BLaER1 treated with 17β-estradiol and CSF1 and Interleukin-3, amounts not matched to agents 10 nM and 100 nM (cell line): ENCODE measurements at regions not wholly inside any gene's neighbourhood (a gene's known extent, or its start where the extent isn't known, plus 50 kb on each side); places are given as distances from the start of the nearest gene placed in this dataset.

Experiments used
- H3K27ac ChIP-seq, 11 experiments: shearing (Covaris generic); formaldehyde crosslinking; 2 replicates each; pipeline ENCODE4 v1.8.1; 2022
- H3K27me3 ChIP-seq, 11 experiments: shearing (Covaris generic); formaldehyde crosslinking; 2 replicates each; pipeline ENCODE4 v1.8.1; 2022
- H3K36me3 ChIP-seq, 11 experiments: shearing (Covaris generic); formaldehyde crosslinking; 2 replicates each; pipeline ENCODE4 v1.8.1; 2022
- H3K4me1 ChIP-seq, 10 experiments: shearing (Covaris generic); formaldehyde crosslinking; 2 replicates each; pipeline ENCODE4 v1.8.1; 2022
- H3K4me2 ChIP-seq, 11 experiments: shearing (Covaris generic); formaldehyde crosslinking; 2 replicates each; pipeline ENCODE4 v1.8.1; 2022
- H3K4me3 ChIP-seq, 10 experiments: shearing (Covaris generic); formaldehyde crosslinking; 2 replicates each; pipeline ENCODE4 v1.8.1; 2022
- H3K9ac ChIP-seq, 11 experiments: shearing (Covaris generic); formaldehyde crosslinking; 2 replicates each; pipeline ENCODE4 v1.8.1; 2022
- H3K9me3 ChIP-seq, 11 experiments: shearing (Covaris generic); formaldehyde crosslinking; replicated peaks in 1 of 11; 2 replicates each; pipeline ENCODE4 v1.8.1; 2022
- H4K20me1 ChIP-seq, 11 experiments: shearing (Covaris generic); formaldehyde crosslinking; 2 replicates each; pipeline ENCODE4 v1.8.1; 2022
- Cebpa-rat ChIP-seq, 11 experiments: shearing (Covaris generic); IDR thresholded peaks; 2 replicates each; pipeline ENCODE4 v1.8.1; 2022

DNA sequence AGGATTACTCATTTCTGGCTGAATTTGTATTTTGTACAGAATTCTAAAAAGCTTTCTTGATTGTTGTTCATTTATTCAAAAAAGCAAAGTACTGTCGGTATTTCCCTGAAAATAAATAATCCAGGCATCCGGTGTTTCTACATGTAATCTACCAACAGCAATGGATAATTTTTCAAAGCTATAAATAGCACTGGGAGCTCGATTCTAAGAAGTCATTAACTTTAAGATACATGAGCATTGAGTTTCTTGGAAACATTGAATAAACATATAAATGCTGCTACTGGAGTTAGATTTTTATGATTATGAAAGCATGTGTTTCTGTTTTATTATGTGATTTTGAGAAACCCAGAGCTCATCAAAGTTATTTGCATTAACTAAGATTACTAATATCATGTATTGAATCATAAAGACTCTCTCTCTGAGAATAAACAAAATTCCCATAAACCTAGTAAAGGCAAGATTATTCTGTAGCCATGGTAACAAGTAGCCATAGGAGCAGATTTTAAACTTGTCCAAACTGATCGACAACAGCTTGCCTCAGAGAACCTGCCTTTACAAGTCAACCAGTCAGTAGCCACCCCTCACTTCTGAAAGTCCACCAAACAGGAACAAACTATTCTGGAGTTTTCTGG lies 197.0 kb downstream of the DRD1 start:
- Histone ChIP-seq H3K36me3 (no peaks in the 10 kb centered on the region), H3K27me3 (no peaks in the 10 kb centered on the region), H3K4me2 (peak overlapping the region in 5 of 11 experiments; percentile 9 to 86 (median 70); a peak in 6 of 22 replicates), H3K27ac (peak overlapping the region in 2 of 11 experiments; percentile 27 to 37; a peak in 2 of 22 replicates), H3K4me1 (peaks cover 9 to 37% (median 19%) of the 10 kb centered on the region in 10 experiments), H3K9ac (no peak overlapping the region), H3K9me3 (no peaks in the 10 kb centered on the region), H4K20me1 (no peaks in the 10 kb centered on the region), H3K4me3 (no peak overlapping the region)
- no peak for TF ChIP-seq Cebpa-rat (IDR thresholded peaks at IDR 0.05)

GRCh38 chr5:175246242-175246888 lies 197.6 kb downstream of the DRD1 start:
- no peak for TF ChIP-seq Cebpa-rat (IDR thresholded peaks at IDR 0.05)
- peaks cover 6 to 32% (median 14%) of the 10 kb centered on the region in 10 experiments for H3K4me1 ChIP-seq
- H3K9ac ChIP-seq = no peak overlapping the region
- H3K27ac ChIP-seq = peak overlapping the region in 2 of 11 experiments; percentile 27 to 37; a peak in 3 of 22 replicates
- H3K4me3 ChIP-seq = peak overlapping the region in 1 of 10 experiments; percentile 5; a peak in 1 of 20 replicates
- no peaks in the 10 kb centered on the region for H3K36me3 ChIP-seq
- no peaks in the 10 kb centered on the region for H4K20me1 ChIP-seq
- no peaks in the 10 kb centered on the region for H3K27me3 ChIP-seq
- H3K4me2 ChIP-seq = peak overlapping the region in 7 of 11 experiments; percentile 5 to 86 (median 45); a peak in 10 of 22 replicates
- H3K9me3 ChIP-seq = no peaks in the 10 kb centered on the region

- no peaks in the 10 kb centered on the region for H3K36me3 ChIP-seq
- peaks cover 0 to 23% (median 6%) of the 10 kb centered on the region in 10 experiments; a peak in 10 of 20 replicates for H3K4me1 ChIP-seq
- H4K20me1 ChIP-seq = no peaks in the 10 kb centered on the region
- H3K9me3 ChIP-seq = no peaks in the 10 kb centered on the region
- H3K9ac ChIP-seq = no peak overlapping the region
- TF ChIP-seq Cebpa-rat (IDR thresholded peaks at IDR 0.05) = no peak
- no peak overlapping the region for H3K4me3 ChIP-seq
- no peaks in the 10 kb centered on the region for H3K27me3 ChIP-seq
- no peak overlapping the region for H3K4me2 ChIP-seq
- H3K27ac ChIP-seq = no peak overlapping the region
Measured at GRCh38 chr5:175243441-175243840, 200.5 kb downstream of the DRD1 start.

GRCh38 chr5:175242207-175242606 lies 201.8 kb downstream of the DRD1 start:
- Histone ChIP-seq H3K27me3 (no peaks in the 10 kb centered on the region), H4K20me1 (no peaks in the 10 kb centered on the region), H3K27ac (no peak overlapping the region), H3K9ac (no peak overlapping the region), H3K9me3 (no peaks in the 10 kb centered on the region), H3K4me3 (no peak overlapping the region), H3K4me2 (no peak overlapping the region), H3K36me3 (no peaks in the 10 kb centered on the region), H3K4me1 (peaks cover 0 to 31% (median 6%) of the 10 kb centered on the region in 10 experiments; a peak in 10 of 20 replicates)
- TF ChIP-seq Cebpa-rat (IDR thresholded peaks at IDR 0.05) = no peak

DNA sequence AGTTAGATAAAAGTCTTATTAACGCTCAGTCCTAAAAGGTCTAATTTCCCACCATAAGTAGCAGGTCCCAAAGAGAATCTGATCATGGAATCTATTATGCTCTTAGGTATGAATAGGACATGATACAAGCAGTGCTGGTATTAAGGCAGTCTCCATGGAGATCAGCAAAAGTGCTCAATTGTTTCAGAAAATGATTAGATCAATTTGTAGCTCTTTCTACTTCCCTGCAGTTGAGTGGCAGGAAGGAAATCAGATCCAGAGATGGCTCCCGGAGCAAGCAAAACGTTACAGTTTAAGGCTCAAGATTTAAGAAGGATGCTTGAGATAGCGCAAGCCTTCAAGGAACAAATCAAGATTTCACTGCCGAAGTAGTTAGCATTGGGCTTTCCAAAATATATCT lies 205.7 kb downstream of the DRD1 start:
- Histone ChIP-seq H4K20me1 (no peaks in the 10 kb centered on the region), H3K4me1 (peaks cover 0 to 12% (median 0%) of the 10 kb centered on the region in 10 experiments; a peak in 3 of 20 replicates), H3K9ac (no peak overlapping the region), H3K9me3 (no peaks in the 10 kb centered on the region), H3K36me3 (no peaks in the 10 kb centered on the region), H3K4me3 (no peak overlapping the region), H3K27ac (no peak overlapping the region), H3K4me2 (no peak overlapping the region), H3K27me3 (no peaks in the 10 kb centered on the region)
- TF ChIP-seq Cebpa-rat (IDR thresholded peaks at IDR 0.05) = no peak

- Histone ChIP-seq H3K9me3 (no peaks in the 10 kb centered on the region), H3K9ac (no peak overlapping the region), H3K4me3 (no peak overlapping the region), H3K27me3 (no peaks in the 10 kb centered on the region), H4K20me1 (no peaks in the 10 kb centered on the region), H3K36me3 (no peaks in the 10 kb centered on the region), H3K4me2 (no peak overlapping the region), H3K4me1 (peaks cover 0 to 12% (median 0%) of the 10 kb centered on the region in 10 experiments; a peak in 3 of 20 replicates), H3K27ac (no peak overlapping the region)
- TF ChIP-seq Cebpa-rat (IDR thresholded peaks at IDR 0.05) = no peak
Measured at GRCh38 chr5:175236176-175236575, 207.8 kb downstream of the DRD1 start.

GRCh38 chr5:175235251-175235960 lies 208.6 kb downstream of the DRD1 start:
- no peak for TF ChIP-seq Cebpa-rat (IDR thresholded peaks at IDR 0.05)
- Histone ChIP-seq H3K9me3 (no peaks in the 10 kb centered on the region), H3K36me3 (no peaks in the 10 kb centered on the region), H3K9ac (no peak overlapping the region), H3K27me3 (no peaks in the 10 kb centered on the region), H3K4me2 (no peak overlapping the region), H3K27ac (no peak overlapping the region), H3K4me1 (peaks cover 0 to 12% (median 0%) of the 10 kb centered on the region in 10 experiments; a peak in 3 of 20 replicates), H3K4me3 (no peak overlapping the region), H4K20me1 (no peaks in the 10 kb centered on the region)

GRCh38 chr5:175230299-175230698 lies 213.7 kb downstream of the DRD1 start:
- TF ChIP-seq Cebpa-rat (IDR thresholded peaks at IDR 0.05) = no peak
- H3K9me3 ChIP-seq = no peaks in the 10 kb centered on the region
- no peak overlapping the region for H3K9ac ChIP-seq
- H4K20me1 ChIP-seq = no peaks in the 10 kb centered on the region
- no peak overlapping the region for H3K4me3 ChIP-seq
- no peaks in the 10 kb centered on the region for H3K27me3 ChIP-seq
- H3K27ac ChIP-seq = no peak overlapping the region
- H3K36me3 ChIP-seq = no peaks in the 10 kb centered on the region
- peaks cover 0 to 10% (median 0%) of the 10 kb centered on the region in 10 experiments; a peak in 2 of 20 replicates for H3K4me1 ChIP-seq
- H3K4me2 ChIP-seq = no peak overlapping the region

GRCh38 chr5:175226506-175226905 lies 217.5 kb downstream of the DRD1 start:
- H3K9ac ChIP-seq = no peak overlapping the region
- H3K27me3 ChIP-seq = no peaks in the 10 kb centered on the region
- H3K36me3 ChIP-seq = no peaks in the 10 kb centered on the region
- no peak overlapping the region for H3K4me2 ChIP-seq
- no peak overlapping the region for H3K4me3 ChIP-seq
- H4K20me1 ChIP-seq = no peaks in the 10 kb centered on the region
- no peak for TF ChIP-seq Cebpa-rat (IDR thresholded peaks at IDR 0.05)
- H3K27ac ChIP-seq = no peak overlapping the region
- no peaks in the 10 kb centered on the region for H3K9me3 ChIP-seq
- H3K4me1 ChIP-seq = peaks cover 0 to 10% (median 0%) of the 10 kb centered on the region in 10 experiments; a peak in 2 of 20 replicates
